ENCODE measurements at regions not wholly inside any gene's neighbourhood (a gene's known extent, or its start where the extent isn't known, plus 50 kb on each side); places are given as distances from the start of the nearest gene placed in this dataset.
A peak's percentile ranks its signal among the peaks of the same experiment; 100 is the strongest.

GRCh38 chr5:17054911-17055310 lies 118.8 kb upstream of the MYO10 start:
- ATAC-seq (no peak), FAIRE-seq (no peak), DNase-seq (ENCODE audit: extremely low read depth in 1 of 4, low spot score in 3 of 4) (no peak)
- ChIA-PET POLR2A (no interaction called here), CTCF (ENCODE audit: low intra/inter-chr PET ratio) (no interaction called here)
- in situ Hi-C loops (cut with MboI) (no loop called here), intact Hi-C loops (cut with micrococcal nuclease) (no loop called here)
- Histone ChIP-seq H2AFZ (ENCODE audit: low read depth, low read length) (no peak overlapping the region), H3K4me2 (ENCODE audit: insufficient read depth, low read length) (no peak overlapping the region), H3K9ac (ENCODE audit: insufficient read depth in 1 of 2, low read depth in 2 of 2, low read length in 2 of 2) (no peak overlapping the region), H3K9me1 (ENCODE audit: control insufficient read depth, insufficient read depth, low read length) (no peaks in the 10 kb centered on the region), H3K9me3 (replicated peaks; ENCODE audit: control insufficient read depth, insufficient read depth, low read depth, low read length) (no peaks in the 10 kb centered on the region), H3K27me3 (ENCODE audit: control insufficient read depth in 2 of 2, insufficient read depth in 2 of 2, low read length in 2 of 2) (no peaks in the 10 kb centered on the region; a peak in 2 of 5 replicates), H3K36me3 (ENCODE audit: control insufficient read depth, insufficient read depth, low read length) (no peaks in the 10 kb centered on the region), H4K20me1 (replicated peaks; ENCODE audit: control insufficient read depth, insufficient read depth, low read length) (no peaks in the 10 kb centered on the region), H3K27ac (ENCODE audit: extremely low read depth, low read depth, low read length) (no peak overlapping the region), H3K4me3 (no peak overlapping the region), H3K4me1 (replicated peaks in 1 of 2; ENCODE audit: control insufficient read depth in 2 of 2, insufficient read depth in 2 of 2, low read length in 2 of 2) (no peaks in the 10 kb centered on the region), H3K79me2 (ENCODE audit: control insufficient read depth, insufficient read depth, low read length) (no peaks in the 10 kb centered on the region)
- BruUV-seq (replicated peaks): no TSS peak
- 2% methylated on average over 8 of the region's 8 CpGs for WGBS (ENCODE audit: insufficient coverage, low coverage, missing lambda C conversion rate)
- TF ChIP-seq ZNF316 (IDR thresholded peaks at IDR 0.05) (0 out of 2 replicates have a peak, but pooled peaks have one; percentile 30), ZNF212 (CRISPR knock-in tag; IDR thresholded peaks at IDR 0.05) (no peak)

- no peak for FAIRE-seq
- in situ Hi-C loops (cut with MboI) (no loop called here), intact Hi-C loops (cut with micrococcal nuclease) (no loop called here)
- Histone ChIP-seq H3K9me3 (replicated peaks; ENCODE audit: control insufficient read depth, insufficient read depth, low read depth, low read length) (no peaks in the 10 kb centered on the region), H3K9ac (ENCODE audit: insufficient read depth in 1 of 2, low read depth in 2 of 2, low read length in 2 of 2) (no peak overlapping the region), H3K79me2 (ENCODE audit: control insufficient read depth, insufficient read depth, low read length) (no peaks in the 10 kb centered on the region), H3K27me3 (ENCODE audit: control insufficient read depth in 2 of 2, insufficient read depth in 2 of 2, low read length in 2 of 2) (no peaks in the 10 kb centered on the region; a peak in 1 of 5 replicates), H4K20me1 (replicated peaks; ENCODE audit: control insufficient read depth, insufficient read depth, low read length) (no peaks in the 10 kb centered on the region), H3K4me1 (replicated peaks in 1 of 2; ENCODE audit: control insufficient read depth in 2 of 2, insufficient read depth in 2 of 2, low read length in 2 of 2) (no peaks in the 10 kb centered on the region), H3K27ac (ENCODE audit: extremely low read depth, low read depth, low read length) (no peak overlapping the region), H2AFZ (ENCODE audit: low read depth, low read length) (no peak overlapping the region), H3K9me1 (ENCODE audit: control insufficient read depth, insufficient read depth, low read length) (no peaks in the 10 kb centered on the region), H3K4me2 (ENCODE audit: insufficient read depth, low read length) (no peak overlapping the region), H3K36me3 (ENCODE audit: control insufficient read depth, insufficient read depth, low read length) (no peaks in the 10 kb centered on the region), H3K4me3 (no peak overlapping the region)
- BruUV-seq (replicated peaks): no TSS peak
- no peak for TF ChIP-seq TCF3 (CRISPR knock-in tag; IDR thresholded peaks at IDR 0.05)
- no peak for TF ChIP-seq SIN3B (IDR thresholded peaks at IDR 0.05; ENCODE audit: low read depth)
- TF ChIP-seq BCLAF1 (IDR thresholded peaks at IDR 0.05; ENCODE audit: borderline replicate concordance in 1 of 2, control insufficient read depth in 1 of 2, low read depth in 2 of 2, low read length in 1 of 2): no peak
- no peak for TF ChIP-seq DDX20 (tag; IDR thresholded peaks at IDR 0.05; ENCODE audit: low read depth)
- TF ChIP-seq FOXK1 (CRISPR knock-in tag; IDR thresholded peaks at IDR 0.05; ENCODE audit: borderline replicate concordance): no peak
- no peak for TF ChIP-seq ZFP30 (CRISPR knock-in tag; IDR thresholded peaks at IDR 0.05; ENCODE audit: borderline replicate concordance)
- TF ChIP-seq SIRT6 (IDR thresholded peaks at IDR 0.05; ENCODE audit: low read depth, low read length): no peak
- TF ChIP-seq ZNF717 (CRISPR knock-in tag; IDR thresholded peaks at IDR 0.05): no peak
- TF ChIP-seq HNRNPUL1 (IDR thresholded peaks at IDR 0.05; ENCODE audit: low read length): no peak
- no peak for TF ChIP-seq NFYB (IDR thresholded peaks at IDR 0.05; ENCODE audit: extremely low read depth, insufficient read length)
- no peak for TF ChIP-seq CHD4 (IDR thresholded peaks at IDR 0.05; ENCODE audit: insufficient read depth, insufficient replicate concordance, low read depth, low read length, poor library complexity, severe bottlenecking)
- under 1% methylated on average over 7 of the region's 7 CpGs for WGBS (ENCODE audit: insufficient coverage, low coverage, missing lambda C conversion rate)
- no peak for ATAC-seq
- no peak for DNase-seq (ENCODE audit: extremely low read depth in 1 of 4, low spot score in 3 of 4)
- ChIA-PET POLR2A (interaction anchor here (0.6 kb wide), 1 partner anchor 365 kb away, joined by 3 read pairs; no protein-coding TSS in a partner anchor), CTCF (ENCODE audit: low intra/inter-chr PET ratio) (no interaction called here)
Measured at GRCh38 chr5:17056141-17056631, 120.1 kb upstream of the MYO10 start.
